ENCODE measurements at regions not wholly inside any gene's neighbourhood (a gene's known extent, or its start where the extent isn't known, plus 50 kb on each side); places are given as distances from the start of the nearest gene placed in this dataset.
"Not testable (repeated sequence)": the region's sequence is repeated elsewhere in the genome, so short reads cannot be mapped to it uniquely, and the experiment has no call there.

DNA sequence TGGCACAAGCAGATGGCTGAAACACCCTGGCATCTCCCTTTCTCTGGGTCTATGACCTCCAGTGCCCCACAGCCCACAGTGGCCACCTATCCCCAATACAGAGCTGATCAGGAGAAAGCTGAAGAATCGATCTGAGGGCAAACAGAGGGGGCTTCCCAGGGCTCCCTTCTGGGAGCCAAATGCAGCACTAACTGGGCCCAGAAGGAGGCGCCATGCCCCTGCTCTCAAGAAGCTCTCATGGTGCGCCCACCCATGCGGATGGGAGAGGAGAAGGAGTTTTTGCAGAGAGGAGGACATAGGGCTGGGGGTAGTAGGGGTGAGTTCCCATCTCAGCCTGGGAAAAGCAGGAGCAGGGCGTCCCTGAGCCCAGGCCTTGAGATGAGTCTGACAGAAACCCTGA, 787.3 kb upstream of the RAB6C start:
- Mint-ChIP-seq H3K27ac (no peak overlapping the region), H3K4me3 (no peak overlapping the region), H3K27me3 (peaks cover 8% of the 10 kb centered on the region), H3K9me3 (no peaks in the 10 kb centered on the region), H3K4me1 (ENCODE audit: low read depth) (no peaks in the 10 kb centered on the region), H3K36me3 (ENCODE audit: low read depth) (no peaks in the 10 kb centered on the region)
- no peak for DNase-seq

DNA sequence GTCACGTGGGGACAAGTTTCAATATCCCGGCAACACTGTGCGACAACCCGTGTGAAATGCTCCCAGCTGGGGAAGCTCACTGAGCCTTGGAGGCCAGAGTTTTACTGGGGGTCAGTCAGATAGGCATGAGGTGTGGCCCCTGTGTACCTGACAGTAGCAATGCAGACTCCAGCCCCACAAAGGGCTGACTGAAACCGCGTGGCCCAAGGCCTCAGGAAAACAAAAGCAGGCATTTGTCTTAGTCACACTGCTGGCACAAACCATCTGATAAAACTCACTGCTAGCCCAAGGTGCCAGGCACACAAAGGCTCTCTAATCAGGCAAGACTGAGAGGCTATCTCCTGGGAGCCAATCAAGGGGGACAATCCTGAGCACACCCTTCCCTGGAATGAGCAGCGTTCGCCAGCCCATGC, 786.6 kb upstream of the RAB6C start:
- Mint-ChIP-seq H3K36me3 (ENCODE audit: low read depth) (no peaks in the 10 kb centered on the region), H3K4me1 (ENCODE audit: low read depth) (no peaks in the 10 kb centered on the region), H3K27ac (no peak overlapping the region), H3K4me3 (no peak overlapping the region), H3K9me3 (no peaks in the 10 kb centered on the region), H3K27me3 (peaks cover 8% of the 10 kb centered on the region)
- DNase-seq = no peak

DNA sequence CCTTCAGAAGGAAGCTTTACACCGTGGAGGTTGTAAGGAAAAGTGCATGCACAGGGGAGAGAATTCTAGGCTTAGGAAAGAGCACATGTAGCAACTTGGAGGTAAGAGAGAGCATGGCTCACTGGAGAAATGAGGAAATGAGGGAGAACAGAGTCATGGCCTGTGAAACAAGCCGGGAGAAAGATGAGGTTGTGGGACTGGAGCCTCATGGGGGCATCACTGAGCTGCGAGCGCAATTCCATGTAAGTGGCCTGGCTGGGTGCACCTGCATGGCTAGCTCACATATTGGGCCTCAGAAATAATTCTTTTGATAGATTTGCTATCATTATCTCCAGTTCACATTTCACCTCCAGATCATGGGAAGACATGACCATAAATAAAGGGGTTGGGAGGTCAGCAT, 785.5 kb upstream of the RAB6C start:
- no peak overlapping the region for H3K27ac Mint-ChIP-seq
- H3K4me1 Mint-ChIP-seq (ENCODE audit: low read depth) = no peaks in the 10 kb centered on the region
- H3K27me3 Mint-ChIP-seq = peaks cover 4% of the 10 kb centered on the region
- H3K9me3 Mint-ChIP-seq = no peaks in the 10 kb centered on the region
- H3K36me3 Mint-ChIP-seq (ENCODE audit: low read depth) = no peaks in the 10 kb centered on the region
- H3K4me3 Mint-ChIP-seq = no peak overlapping the region
- no peak for DNase-seq

DNA sequence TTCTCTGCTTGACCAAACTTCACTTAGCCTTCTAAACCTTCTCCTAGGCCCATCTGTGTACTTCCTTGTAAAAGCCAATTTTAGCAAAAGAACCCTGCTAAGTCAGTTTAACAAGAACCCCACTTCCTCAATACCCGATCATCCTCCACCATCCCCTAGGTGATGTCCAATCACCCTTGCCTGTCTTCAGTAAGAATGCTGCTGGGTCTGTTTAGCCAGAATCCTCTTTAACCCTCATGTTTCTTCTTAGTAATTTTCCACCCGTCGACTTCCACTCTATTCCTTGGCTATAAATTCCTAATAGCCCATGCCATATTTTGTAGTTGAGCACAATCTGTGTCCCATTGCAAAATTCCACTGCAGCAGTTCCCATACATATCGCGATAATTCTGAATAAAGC, 780.0 kb upstream of the RAB6C start:
- no peaks in the 10 kb centered on the region for H3K4me1 Mint-ChIP-seq (ENCODE audit: low read depth)
- H3K9me3 Mint-ChIP-seq = no peaks in the 10 kb centered on the region
- no peaks in the 10 kb centered on the region for H3K36me3 Mint-ChIP-seq (ENCODE audit: low read depth)
- H3K27me3 Mint-ChIP-seq = no peaks in the 10 kb centered on the region
- H3K4me3 Mint-ChIP-seq = no peak overlapping the region
- DNase-seq = no peak
- no peak overlapping the region for H3K27ac Mint-ChIP-seq

DNA sequence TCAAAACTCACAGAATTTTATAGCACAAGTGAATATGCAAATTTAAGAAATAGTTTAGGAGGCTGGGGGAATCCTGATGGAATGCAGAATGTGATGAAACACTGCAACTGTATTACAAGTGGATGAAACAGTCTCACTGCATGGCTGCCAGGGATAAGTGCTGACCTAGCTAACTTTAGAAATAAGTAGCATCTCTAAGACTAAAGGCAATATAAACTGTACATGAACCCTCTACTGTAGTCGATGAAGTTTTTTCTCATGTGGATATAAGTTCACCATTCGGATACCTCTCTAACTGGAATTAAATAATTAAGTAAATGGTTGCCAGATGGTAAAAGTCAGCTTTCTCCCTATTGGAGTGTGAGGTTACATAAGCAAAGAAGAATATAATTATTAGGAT, 777.8 kb upstream of the RAB6C start:
- Mint-ChIP-seq H3K9me3 (no peaks in the 10 kb centered on the region), H3K4me3 (no peak overlapping the region), H3K27ac (no peak overlapping the region), H3K27me3 (no peaks in the 10 kb centered on the region), H3K36me3 (ENCODE audit: low read depth) (no peaks in the 10 kb centered on the region), H3K4me1 (ENCODE audit: low read depth) (no peaks in the 10 kb centered on the region)
- no peak for DNase-seq

DNA sequence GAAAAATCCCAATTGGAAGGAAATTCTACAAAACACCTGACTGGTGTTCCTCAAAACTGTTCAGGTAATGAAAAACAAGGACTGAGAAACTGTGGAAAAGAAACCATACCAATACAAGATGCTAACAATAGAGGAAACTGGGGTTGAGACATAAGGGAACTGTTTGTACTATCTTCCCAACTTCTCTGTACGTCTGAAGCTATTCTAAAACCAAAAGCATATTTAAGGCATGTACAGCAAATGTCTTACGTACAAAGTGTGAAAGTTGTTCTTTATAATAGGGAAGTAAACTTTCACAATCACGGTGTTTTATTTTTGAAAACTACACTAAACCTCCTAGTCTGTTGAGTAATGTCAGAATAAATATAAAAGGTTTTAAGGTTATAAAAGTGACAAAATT, 776.1 kb upstream of the RAB6C start:
- Mint-ChIP-seq H3K4me3 (no peak overlapping the region), H3K27me3 (no peaks in the 10 kb centered on the region), H3K36me3 (ENCODE audit: low read depth) (no peaks in the 10 kb centered on the region), H3K4me1 (ENCODE audit: low read depth) (no peaks in the 10 kb centered on the region), H3K27ac (no peak overlapping the region), H3K9me3 (no peaks in the 10 kb centered on the region)
- DNase-seq = no peak

DNA sequence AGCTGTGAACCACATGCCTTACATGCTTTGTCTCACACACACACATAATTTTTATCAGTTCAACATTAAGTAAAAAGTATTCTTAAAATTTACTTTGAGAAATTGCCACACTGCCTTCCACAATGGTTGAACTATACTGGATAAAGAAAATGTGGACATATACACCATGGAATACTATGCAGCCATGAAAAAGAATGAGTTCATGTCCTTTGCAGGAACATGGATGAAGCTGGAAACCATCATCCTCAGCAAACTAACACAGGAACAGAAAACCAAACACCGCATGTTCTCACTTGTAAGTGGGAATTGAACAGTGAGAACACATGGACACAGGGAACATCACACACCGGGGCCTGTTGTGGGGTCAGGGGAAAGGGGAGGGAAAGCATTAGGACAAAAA, 774.9 kb upstream of the RAB6C start:
- not testable (repeated sequence) for H3K27me3 Mint-ChIP-seq

DNA sequence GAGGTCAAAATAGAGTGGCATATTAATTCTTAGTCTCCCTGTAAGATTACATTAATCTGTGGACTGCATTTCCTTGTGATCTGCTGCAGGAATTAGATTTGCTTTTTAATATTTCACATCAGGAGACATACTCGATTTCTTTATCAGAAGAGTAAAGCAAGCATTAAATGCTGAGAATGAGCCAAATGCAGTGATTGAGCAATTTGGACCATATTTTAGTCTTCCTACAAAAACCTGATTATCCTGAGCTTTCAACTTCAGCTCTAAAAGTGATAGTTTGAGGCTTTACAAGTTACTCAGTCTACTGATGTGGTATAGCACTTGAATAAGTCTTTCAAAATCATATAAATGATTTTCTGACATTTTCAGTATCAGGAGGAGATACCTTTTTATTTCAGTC, 774.3 kb upstream of the RAB6C start:
- Mint-ChIP-seq H3K4me3 (no peak overlapping the region), H3K27me3 (no peaks in the 10 kb centered on the region), H3K4me1 (ENCODE audit: low read depth) (no peaks in the 10 kb centered on the region), H3K9me3 (no peaks in the 10 kb centered on the region), H3K36me3 (ENCODE audit: low read depth) (no peaks in the 10 kb centered on the region), H3K27ac (no peak overlapping the region)
- no peak for DNase-seq

More for the DNA sequence above, 774.9 kb upstream of the RAB6C start:
- DNase-seq; H3K4me1 Mint-ChIP-seq (ENCODE audit: low read depth); H3K27ac Mint-ChIP-seq; H3K4me3 Mint-ChIP-seq; H3K36me3 Mint-ChIP-seq (ENCODE audit: low read depth); H3K9me3 Mint-ChIP-seq: not testable (repeated sequence)

DNA sequence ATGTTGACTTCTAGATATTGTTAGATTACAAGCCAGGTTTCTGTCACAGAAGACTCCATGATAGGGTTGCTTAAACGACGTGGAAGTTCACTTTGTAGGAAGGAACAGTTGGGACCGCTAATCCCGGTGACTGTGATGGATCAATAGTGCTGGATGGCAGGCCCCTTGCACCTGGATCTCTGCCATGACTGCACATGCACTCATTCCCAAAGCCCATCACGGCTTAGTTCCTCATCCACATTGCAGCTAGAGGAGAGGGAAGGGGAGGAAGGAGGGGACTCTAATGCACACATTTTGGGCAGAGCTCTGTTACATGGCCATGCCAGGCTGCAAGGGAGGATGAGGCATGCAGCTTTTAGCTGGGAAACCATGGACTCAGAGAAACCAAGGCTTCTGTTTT, 773.7 kb upstream of the RAB6C start:
- Mint-ChIP-seq H3K36me3 (ENCODE audit: low read depth) (no peaks in the 10 kb centered on the region), H3K4me3 (no peak overlapping the region), H3K4me1 (ENCODE audit: low read depth) (no peaks in the 10 kb centered on the region), H3K27me3 (no peaks in the 10 kb centered on the region), H3K27ac (no peak overlapping the region), H3K9me3 (no peaks in the 10 kb centered on the region)
- no peak for DNase-seq

DNA sequence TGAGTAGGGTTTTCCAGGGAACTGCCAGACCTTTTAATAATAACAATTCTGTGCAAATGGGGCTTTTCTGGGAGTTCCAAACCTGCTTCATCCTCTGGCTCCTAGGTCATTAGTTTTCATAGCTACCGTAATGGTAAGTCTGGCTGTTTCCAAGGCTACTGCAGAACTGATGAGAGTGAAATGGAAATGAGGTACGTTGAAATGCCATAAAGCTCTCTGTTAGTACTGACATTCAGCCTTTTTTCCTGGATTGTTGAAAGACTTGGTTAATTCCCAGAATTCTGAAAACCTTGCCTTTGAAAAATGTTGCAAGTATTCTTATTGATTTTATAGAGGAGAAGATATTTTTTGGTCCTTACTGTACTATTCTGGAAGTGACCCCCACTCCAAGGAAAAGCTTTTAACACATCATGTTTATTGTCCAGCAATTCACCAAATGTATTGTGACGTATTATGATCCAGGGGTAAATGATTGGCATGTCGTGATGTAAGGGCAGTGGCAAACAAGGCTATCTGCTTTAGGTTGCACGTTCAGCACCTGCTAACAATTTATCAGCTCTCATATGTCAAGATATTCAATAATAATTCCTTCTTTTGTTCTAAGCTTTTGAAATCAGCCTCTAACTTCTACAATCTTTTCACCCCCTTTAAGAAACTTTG, 767.0 kb upstream of the RAB6C start:
- no peaks in the 10 kb centered on the region for H3K4me1 Mint-ChIP-seq (ENCODE audit: low read depth)
- no peak overlapping the region for H3K4me3 Mint-ChIP-seq
- H3K27me3 Mint-ChIP-seq = no peaks in the 10 kb centered on the region
- H3K9me3 Mint-ChIP-seq = no peaks in the 10 kb centered on the region
- H3K36me3 Mint-ChIP-seq (ENCODE audit: low read depth) = no peaks in the 10 kb centered on the region
- no peak overlapping the region for H3K27ac Mint-ChIP-seq
- no peak for DNase-seq

DNA sequence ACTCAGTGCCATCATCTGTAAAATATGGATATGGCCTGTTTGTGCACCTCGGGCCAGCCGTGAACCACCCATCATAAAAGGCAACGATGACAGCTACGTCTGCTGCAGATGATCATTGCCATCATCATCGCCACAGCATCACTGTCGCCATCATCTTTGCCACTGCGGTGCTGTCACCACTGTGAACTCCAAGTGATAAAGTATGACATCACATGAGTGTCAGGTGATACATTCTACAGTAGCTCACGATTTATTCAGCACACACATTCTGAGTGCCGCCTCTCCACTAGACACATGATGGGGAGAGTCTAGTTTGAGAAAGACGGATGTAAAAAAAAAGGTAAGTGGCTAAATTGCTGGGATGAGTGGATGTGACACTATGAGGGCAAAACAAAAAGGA, 755.4 kb upstream of the RAB6C start:
- Mint-ChIP-seq H3K27ac (no peak overlapping the region), H3K36me3 (ENCODE audit: low read depth) (no peaks in the 10 kb centered on the region), H3K4me1 (ENCODE audit: low read depth) (no peaks in the 10 kb centered on the region), H3K4me3 (no peak overlapping the region), H3K9me3 (peaks cover 2% of the 10 kb centered on the region), H3K27me3 (no peaks in the 10 kb centered on the region)
- DNase-seq = no peak

DNA sequence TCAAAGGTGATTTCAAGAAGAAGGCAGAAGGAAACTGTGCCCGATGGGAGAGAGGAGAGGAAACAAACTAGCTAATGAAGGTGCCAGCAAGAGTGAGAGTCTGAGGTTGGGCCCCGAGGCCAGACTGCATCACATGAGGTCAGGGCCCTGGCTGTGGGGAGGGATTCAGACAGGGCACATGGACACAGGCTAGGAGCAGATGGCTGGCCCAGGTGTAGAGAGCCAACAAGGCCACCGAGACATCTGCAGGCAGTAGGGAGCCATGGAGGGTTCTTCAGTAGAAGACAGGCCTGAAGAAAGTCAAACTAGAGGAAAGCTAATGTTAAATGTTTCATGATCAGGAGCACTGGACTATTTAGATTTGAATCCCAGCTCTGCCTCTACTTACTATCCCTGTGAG, 755.0 kb upstream of the RAB6C start:
- no peak for DNase-seq
- Mint-ChIP-seq H3K36me3 (ENCODE audit: low read depth) (no peaks in the 10 kb centered on the region), H3K27me3 (no peaks in the 10 kb centered on the region), H3K4me1 (ENCODE audit: low read depth) (no peaks in the 10 kb centered on the region), H3K9me3 (peaks cover 2% of the 10 kb centered on the region), H3K4me3 (no peak overlapping the region), H3K27ac (no peak overlapping the region)

DNA sequence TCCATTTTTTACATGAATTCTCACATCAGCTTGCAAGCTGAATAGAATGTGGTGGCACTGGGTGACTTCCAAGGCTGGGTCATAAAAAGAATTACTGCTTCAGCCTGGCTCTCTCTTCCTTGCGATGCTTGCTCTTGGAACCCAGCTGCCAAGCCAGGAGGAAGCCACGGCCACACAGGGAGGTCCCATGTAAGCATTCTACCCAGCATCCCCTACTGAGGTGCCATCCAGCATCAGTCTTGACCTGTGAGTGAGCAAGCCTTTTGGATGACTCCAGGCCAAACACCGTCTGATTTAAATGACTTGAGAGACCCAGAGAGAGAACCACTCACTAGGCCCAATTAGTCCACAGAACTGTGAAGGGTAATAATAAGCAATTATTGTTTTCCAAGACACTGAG, 750.3 kb upstream of the RAB6C start:
- H3K9me3 Mint-ChIP-seq = no peaks in the 10 kb centered on the region

DNA sequence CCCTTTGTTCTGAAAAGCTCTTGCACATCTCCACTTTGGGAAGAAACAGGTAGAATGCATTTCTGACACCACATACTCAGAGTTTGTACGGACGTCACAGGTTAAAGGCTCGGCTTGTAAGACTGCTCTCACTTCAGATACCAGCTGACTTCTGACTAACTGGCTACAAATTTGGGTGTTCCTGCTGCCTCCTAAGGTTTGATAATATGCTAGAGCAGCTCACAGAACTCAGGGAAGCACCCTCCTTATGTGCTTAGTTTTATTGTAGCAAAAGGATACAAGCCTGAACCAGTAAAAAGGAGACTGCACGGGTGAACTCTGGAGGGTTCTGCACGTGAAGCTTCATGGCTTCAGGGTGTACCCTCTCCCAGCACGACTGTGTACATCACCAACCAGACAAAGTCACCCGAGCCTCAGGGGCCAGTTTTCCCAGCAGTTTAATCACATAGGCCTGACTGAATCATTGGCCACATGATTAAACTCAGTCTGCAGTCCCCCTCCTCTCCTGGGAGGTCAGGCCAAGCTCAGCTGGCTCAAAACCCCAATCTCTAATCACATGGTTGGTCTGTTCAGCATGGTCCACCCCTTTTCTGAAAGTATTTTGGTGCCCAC, 749.5 kb upstream of the RAB6C start:
- H3K4me3 Mint-ChIP-seq = no peak overlapping the region
- no peak for DNase-seq
- H3K36me3 Mint-ChIP-seq (ENCODE audit: low read depth) = no peaks in the 10 kb centered on the region
- H3K27ac Mint-ChIP-seq = no peak overlapping the region
- no peaks in the 10 kb centered on the region for H3K27me3 Mint-ChIP-seq
- H3K4me1 Mint-ChIP-seq (ENCODE audit: low read depth) = no peaks in the 10 kb centered on the region
- H3K9me3 Mint-ChIP-seq = no peaks in the 10 kb centered on the region

More for the DNA sequence above, 750.3 kb upstream of the RAB6C start:
- no peaks in the 10 kb centered on the region for H3K4me1 Mint-ChIP-seq (ENCODE audit: low read depth)
- no peaks in the 10 kb centered on the region for H3K36me3 Mint-ChIP-seq (ENCODE audit: low read depth)
- no peak for DNase-seq
- H3K27ac Mint-ChIP-seq = no peak overlapping the region
- H3K27me3 Mint-ChIP-seq = no peaks in the 10 kb centered on the region
- H3K4me3 Mint-ChIP-seq = no peak overlapping the region

DNA sequence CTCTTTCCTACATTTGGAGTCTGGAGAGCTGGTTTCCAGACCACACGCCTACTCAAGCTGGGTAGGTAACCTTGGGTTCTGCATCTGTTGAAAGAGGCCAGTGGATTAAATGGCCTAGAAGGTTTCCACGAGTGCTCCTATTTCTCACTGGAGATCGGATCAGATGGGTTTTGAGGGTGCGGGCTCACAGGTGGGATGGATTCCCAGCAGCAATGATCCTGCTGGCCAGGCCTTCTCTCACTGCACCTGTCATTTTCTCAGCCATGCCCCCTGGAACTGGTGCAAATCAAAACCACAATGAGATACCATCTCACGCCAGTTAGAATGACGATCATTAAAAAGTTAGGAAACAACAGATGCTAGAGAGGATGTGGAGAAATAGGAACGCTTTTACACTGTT, 747.5 kb upstream of the RAB6C start:
- H3K27ac Mint-ChIP-seq = no peak overlapping the region
- H3K4me3 Mint-ChIP-seq = no peak overlapping the region
- H3K9me3 Mint-ChIP-seq = peaks cover 11% of the 10 kb centered on the region
- no peaks in the 10 kb centered on the region for H3K27me3 Mint-ChIP-seq
- H3K4me1 Mint-ChIP-seq (ENCODE audit: low read depth) = no peaks in the 10 kb centered on the region
- no peak for DNase-seq
- no peaks in the 10 kb centered on the region for H3K36me3 Mint-ChIP-seq (ENCODE audit: low read depth)

DNA sequence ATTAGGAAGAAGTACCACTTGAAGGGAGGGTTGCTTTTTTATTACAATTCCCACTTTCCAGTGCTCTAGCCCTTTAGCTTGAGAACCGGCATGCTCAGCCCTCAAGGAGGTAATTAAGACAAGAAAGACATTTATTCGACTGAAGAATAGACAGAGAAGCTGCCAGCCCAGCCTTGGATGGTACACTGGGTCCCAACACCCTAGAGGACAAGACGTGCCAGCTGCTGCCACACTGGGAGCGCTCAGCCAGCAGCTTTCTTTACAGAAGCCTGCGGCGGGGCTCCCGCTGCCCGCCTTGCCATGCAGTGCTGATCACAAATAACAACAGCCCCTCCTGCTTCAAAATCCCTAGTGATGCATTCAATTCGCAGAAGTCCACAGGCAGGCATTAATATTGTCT, 746.3 kb upstream of the RAB6C start:
- H3K4me3 Mint-ChIP-seq = no peak overlapping the region
- no peaks in the 10 kb centered on the region for H3K4me1 Mint-ChIP-seq (ENCODE audit: low read depth)
- H3K9me3 Mint-ChIP-seq = peaks cover 11% of the 10 kb centered on the region
- no peaks in the 10 kb centered on the region for H3K27me3 Mint-ChIP-seq
- no peak for DNase-seq
- no peak overlapping the region for H3K27ac Mint-ChIP-seq
- H3K36me3 Mint-ChIP-seq (ENCODE audit: low read depth) = no peaks in the 10 kb centered on the region
